Kidney epithelial cell (primary cell): ENCODE measurements at regions not wholly inside any gene's neighbourhood (a gene's known extent, or its start where the extent isn't known, plus 50 kb on each side); places are given as distances from the start of the nearest gene placed in this dataset.
"Not testable (repeated sequence)": the region's sequence is repeated elsewhere in the genome, so short reads cannot be mapped to it uniquely, and the experiment has no call there.

Source experiments
- DNase-seq: peaks from one replicate; pipeline ENCODE4 v3.0.0-alpha.2; 2010; ENCODE audit warnings: low read depth
- H3K27me3 ChIP-seq: 2 replicates; pipeline ENCODE4 v1.6.0; 2011; ENCODE audit warnings: low read length; ENCODE audit not compliant: control insufficient read depth, insufficient read depth
- H3K36me3 ChIP-seq: 2 replicates; pipeline ENCODE4 v1.5.1; 2011; ENCODE audit warnings: low read length; ENCODE audit not compliant: control insufficient read depth, insufficient read depth
- H3K4me3 ChIP-seq: 2 replicates; pipeline ENCODE4 v1.5.1; 2011; ENCODE audit warnings: low read depth, mild to moderate bottlenecking, control low read depth, low read length
- CTCF ChIP-seq: IDR thresholded peaks from 2 replicates; pipeline ENCODE4 v1.5.1; 2011; ENCODE audit warnings: mild to moderate bottlenecking, moderate library complexity, low read length, control low read depth, inconsistent platforms; ENCODE audit not compliant: insufficient read depth, poor library complexity, severe bottlenecking

DNA sequence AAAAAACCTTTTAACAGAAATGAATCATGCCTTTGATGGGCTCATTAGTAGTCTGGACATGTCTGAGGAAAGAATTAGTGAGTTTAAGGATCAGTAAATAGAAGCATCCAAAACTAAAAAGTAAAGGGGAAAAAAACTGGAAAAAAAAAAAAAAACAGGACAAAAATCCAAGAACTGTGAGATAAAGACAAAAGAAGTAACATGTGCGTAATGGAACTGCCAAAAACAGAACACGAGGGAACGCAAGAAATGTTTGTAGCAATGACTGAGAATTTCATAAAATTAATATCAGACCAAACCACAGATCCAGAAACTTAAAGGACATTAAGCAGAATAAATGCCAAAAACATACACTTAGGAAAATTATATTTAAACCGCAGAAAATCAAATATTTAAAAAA lies 77.4 kb downstream of the MS4A13 start:
- no peak overlapping the region for H3K4me3 ChIP-seq
- H3K36me3 ChIP-seq = no peaks in the 10 kb centered on the region
- no peaks in the 10 kb centered on the region for H3K27me3 ChIP-seq
- no peak for TF ChIP-seq CTCF
- no peak for DNase-seq

DNA sequence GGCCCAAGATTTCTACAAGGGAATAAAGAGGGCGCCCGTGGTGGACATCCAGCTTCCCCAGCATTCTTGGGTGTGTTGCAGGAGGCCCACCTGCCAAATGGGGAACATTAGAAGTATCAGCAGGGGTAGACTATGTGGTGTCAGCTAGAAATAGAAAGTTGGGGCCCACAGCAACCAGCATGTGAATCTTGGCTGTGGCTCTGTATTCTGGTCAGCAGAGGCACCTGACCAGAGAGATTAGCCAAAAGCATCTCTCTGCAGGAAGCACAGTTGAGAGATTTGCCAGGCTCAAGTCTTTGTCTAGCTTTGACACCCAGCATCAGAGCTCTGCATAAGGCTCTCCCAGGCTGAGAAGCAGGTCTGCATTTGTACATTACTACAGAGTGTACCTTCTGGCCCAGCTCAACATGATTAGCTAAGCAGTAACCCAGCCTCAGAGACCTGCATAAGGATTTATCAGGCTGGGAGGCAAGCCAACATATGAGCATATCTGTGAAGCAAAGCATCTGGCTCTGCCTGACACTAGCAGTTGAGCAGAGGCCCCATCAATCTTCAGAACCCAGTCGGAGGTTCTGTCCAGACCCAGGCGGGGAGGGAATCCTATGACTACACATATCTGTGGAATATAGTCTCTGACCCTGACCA lies 79.9 kb downstream of the MS4A13 start:
- no peak for TF ChIP-seq CTCF
- Histone ChIP-seq H3K36me3 (no peaks in the 10 kb centered on the region), H3K27me3 (no peaks in the 10 kb centered on the region), H3K4me3 (no peak overlapping the region)
- no peak for DNase-seq

GRCh38 chr11:60607483-60607882 lies 91.9 kb upstream of the MS4A8 start:
- H3K36me3 ChIP-seq = no peaks in the 10 kb centered on the region
- no peak for TF ChIP-seq CTCF
- H3K4me3 ChIP-seq = no peak overlapping the region
- no peak for DNase-seq
- H3K27me3 ChIP-seq = no peaks in the 10 kb centered on the region

- TF ChIP-seq CTCF = no peak
- no peak overlapping the region for H3K4me3 ChIP-seq
These were observed 89.8 kb upstream of the MS4A8 start for GRCh38 chr11:60609632-60610031.

GRCh38 chr11:60610702-60611101 lies 88.7 kb upstream of the MS4A8 start:
- Histone ChIP-seq H3K36me3 (no peaks in the 10 kb centered on the region), H3K27me3 (no peaks in the 10 kb centered on the region), H3K4me3 (no peak overlapping the region)
- DNase-seq = no peak
- no peak for TF ChIP-seq CTCF

More at GRCh38 chr11:60609632-60610031, 89.8 kb upstream of the MS4A8 start:
- Histone ChIP-seq H3K36me3 (no peaks in the 10 kb centered on the region), H3K27me3 (no peaks in the 10 kb centered on the region)
- no peak for DNase-seq

GRCh38 chr11:60615497-60615896 lies 83.9 kb upstream of the MS4A8 start:
- Histone ChIP-seq H3K27me3 (no peaks in the 10 kb centered on the region), H3K36me3 (no peaks in the 10 kb centered on the region), H3K4me3 (no peak overlapping the region)
- no peak for TF ChIP-seq CTCF
- no peak for DNase-seq

GRCh38 chr11:60621940-60622339 lies 77.5 kb upstream of the MS4A8 start:
- DNase-seq, H3K4me3 ChIP-seq, H3K27me3 ChIP-seq, H3K36me3 ChIP-seq: not testable (repeated sequence)

DNA sequence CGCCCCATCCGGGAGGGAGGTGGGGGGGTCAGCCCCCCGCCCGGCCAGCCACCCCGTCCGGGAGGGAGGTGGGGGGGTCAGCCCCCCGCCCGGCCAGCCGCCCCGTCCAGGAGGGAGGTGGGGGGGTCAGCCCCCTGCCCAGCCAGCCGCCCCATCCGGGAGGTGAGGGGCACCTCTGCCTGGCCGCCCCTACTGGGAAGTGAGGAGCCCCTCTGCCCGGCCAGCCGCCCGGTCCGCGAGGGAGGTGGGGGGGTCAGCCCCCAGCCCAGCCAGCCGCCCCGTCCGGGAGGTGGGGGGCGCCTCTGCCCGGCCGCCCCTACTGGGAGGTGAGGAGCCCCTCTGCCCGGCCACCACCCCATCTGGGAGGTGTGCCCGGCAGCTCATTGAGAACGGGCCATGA lies 76.6 kb upstream of the MS4A8 start:
- H3K27me3 ChIP-seq, H3K4me3 ChIP-seq, DNase-seq: not testable (repeated sequence)

More for the DNA sequence above, 76.6 kb upstream of the MS4A8 start:
- H3K36me3 ChIP-seq = not testable (repeated sequence)
